Peyer's patch (tissue), 4 donors: ENCODE measurements at regions not wholly inside any gene's neighbourhood (a gene's known extent, or its start where the extent isn't known, plus 50 kb on each side); places are given as distances from the start of the nearest gene placed in this dataset.
"Not testable (repeated sequence)": the region's sequence is repeated elsewhere in the genome, so short reads cannot be mapped to it uniquely, and the experiment has no call there.

Experiments
- DNase-seq, 3 donors: peaks; one replicate each; pipeline ENCODE4 v3.0.0-alpha.2; 2017 to 2019
- H3K27ac ChIP-seq, 4 donors: fragments of 200-600 bp; sonication (generic); one replicate each; pipeline ENCODE4 v1.5.1; 2016 to 2019
- H3K27me3 ChIP-seq, 2 donors: fragments of 200-600 bp; sonication (generic); one replicate each; pipeline ENCODE4 v1.5.1; 2019
- H3K36me3 ChIP-seq, 3 donors: fragments of 200-600 bp; sonication (generic); one replicate each; pipeline ENCODE4 v1.5.1; 2016 to 2019
- H3K4me1 ChIP-seq, 4 donors: fragments of 200-600 bp; sonication (generic); one replicate each; pipeline ENCODE4 v1.5.1; 2016 to 2019
- H3K4me3 ChIP-seq, 4 donors: fragments of 200-600 bp; sonication (generic); 1 replicate in 3 of 4; 2 replicates in 1 of 4; pipeline ENCODE4 v1.5.1; 2016 to 2019; ENCODE audit warnings: mild to moderate bottlenecking in 1 of 4
- H3K9me3 ChIP-seq, 4 donors: fragments of 200-600 bp; sonication (generic); one replicate each; pipeline ENCODE4 v1.5.1; 2016 to 2019; ENCODE audit warnings: mild to moderate bottlenecking in 1 of 4
- small RNA-seq, 2 donors: library from RNA; depleted of rRNA; stranded (forward); fragments of <200 nt; gene quantifications; one replicate each; pipeline ENCODE3, GENCODE V24; 2016

DNA sequence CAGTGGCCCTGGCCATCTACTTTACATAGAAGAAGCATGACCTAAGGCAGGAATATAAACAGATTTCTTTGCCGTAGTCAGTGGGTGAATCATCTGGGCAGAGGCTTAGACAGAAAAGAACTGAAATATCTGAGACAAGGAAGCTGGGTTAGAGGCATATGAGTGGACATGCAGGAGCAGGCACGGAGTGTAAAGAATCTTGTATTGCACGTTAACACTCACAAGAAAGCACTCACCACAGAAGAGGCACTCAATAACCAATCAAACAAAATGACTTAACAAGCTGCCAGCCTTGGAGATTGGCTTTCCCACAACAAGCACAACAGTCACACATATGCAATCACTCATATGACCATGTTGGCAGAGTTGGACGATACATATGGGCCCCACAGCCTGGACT, 364.9 kb downstream of the FOXD4L5 start:
- H3K9me3 ChIP-seq, H3K4me3 ChIP-seq, H3K36me3 ChIP-seq, DNase-seq, H3K27ac ChIP-seq, H3K4me1 ChIP-seq, H3K27me3 ChIP-seq: not testable (repeated sequence)

DNA sequence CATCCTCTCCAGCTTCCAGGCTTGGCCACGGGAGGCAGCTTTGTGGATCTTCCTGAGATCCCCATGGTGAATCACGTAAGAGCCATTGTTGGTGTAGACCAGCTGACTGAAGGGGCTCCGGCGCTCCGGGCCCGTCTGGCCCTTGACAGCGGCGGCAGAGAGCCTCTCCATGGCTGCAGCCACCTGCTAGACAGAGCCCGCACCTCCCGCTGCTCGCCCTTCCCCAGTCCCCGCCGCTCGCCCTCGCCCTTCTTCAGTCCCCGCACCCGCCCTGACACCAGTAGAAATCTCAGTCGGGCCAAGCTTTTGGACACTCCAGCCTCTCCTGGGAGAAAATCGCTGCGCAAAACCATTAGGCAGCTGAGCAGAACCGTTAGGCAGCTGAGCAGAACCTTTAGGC, 396.4 kb downstream of the FOXD4L5 start:
- not testable (repeated sequence) for H3K9me3 ChIP-seq, H3K4me1 ChIP-seq, H3K27ac ChIP-seq, DNase-seq, H3K36me3 ChIP-seq, H3K27me3 ChIP-seq, H3K4me3 ChIP-seq

DNA sequence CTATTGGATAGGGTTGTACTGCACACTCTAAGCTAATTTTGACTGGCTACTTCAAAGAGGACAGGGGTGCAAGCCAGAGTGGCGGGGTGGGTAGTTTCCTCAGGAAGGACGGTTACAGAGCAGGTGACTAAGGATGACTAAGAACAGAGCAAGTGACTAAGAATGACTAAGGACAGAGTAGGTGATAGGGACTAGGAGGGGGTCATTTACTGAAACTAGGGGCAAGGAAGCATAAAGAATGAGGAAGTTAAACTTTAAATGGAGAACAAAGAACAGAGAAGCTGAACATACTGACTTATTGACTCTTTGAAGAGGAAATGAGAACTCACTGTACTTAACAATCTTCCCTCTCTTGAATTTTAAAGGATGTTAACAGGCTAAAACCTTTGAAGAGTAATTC, 414.4 kb downstream of the FOXD4L5 start:
- not testable (repeated sequence) for H3K27me3 ChIP-seq, H3K36me3 ChIP-seq, H3K27ac ChIP-seq, H3K4me1 ChIP-seq, H3K9me3 ChIP-seq, H3K4me3 ChIP-seq
- DNase-seq: peak in 2 of 3 donors; percentile 46 to 60

Small RNA genes in the stretch of these regions (small RNA-seq; reads per million reads assigned to genes)
- gene RNU6-1293P: 0 reads per million in 2 donors
